Neutrophil (primary cell): ENCODE measurements at regions not wholly inside any gene's neighbourhood (a gene's known extent, or its start where the extent isn't known, plus 50 kb on each side); places are given as distances from the start of the nearest gene placed in this dataset.

Experiments
- H3K27ac ChIP-seq: fragments of 200-600 bp; sonication (generic); 2 replicates; pipeline ENCODE4 v1.5.1; 2016; ENCODE audit warnings: mild to moderate bottlenecking, moderate library complexity
- H3K27me3 ChIP-seq: fragments of 200-600 bp; sonication (generic); 2 replicates; pipeline ENCODE4 v1.6.0; 2016; ENCODE audit warnings: mild to moderate bottlenecking
- H3K36me3 ChIP-seq: fragments of 200-600 bp; sonication (generic); 2 replicates; pipeline ENCODE4 v1.5.1; 2017
- H3K4me1 ChIP-seq, 2 experiments: fragments of 200-600 bp in 1 of 2; sonication (generic) in 1 of 2; 1 replicate in 1 of 2; 2 replicates in 1 of 2; pipeline versions ENCODE4 v1.5.1 to v1.6.1; 2013 to 2016; ENCODE audit warnings: low read depth in 1 of 2, low read length in 1 of 2, mild to moderate bottlenecking in 1 of 2, moderate library complexity in 1 of 2; ENCODE audit not compliant: control insufficient read depth in 1 of 2, insufficient read depth in 1 of 2
- H3K4me3 ChIP-seq, 2 experiments: fragments of 200-600 bp in 1 of 2; sonication (generic) in 1 of 2; 1 replicate in 1 of 2; 2 replicates in 1 of 2; pipeline ENCODE4 v1.5.1; 2013 to 2016; ENCODE audit warnings: low read depth in 1 of 2, low read length in 1 of 2, mild to moderate bottlenecking in 1 of 2, moderate library complexity in 1 of 2
- H3K9me3 ChIP-seq: fragments of 200-600 bp; sonication (generic); 2 replicates; pipeline ENCODE4 v1.5.1; 2016
- TF ChIP-seq, protein P1 (sequence below): fragments of 200-600 bp; sonication (generic); IDR thresholded peaks from 2 replicates; pipeline ENCODE4 v1.5.1; 2016; ENCODE audit warnings: antibody characterized with exemption

DNA sequence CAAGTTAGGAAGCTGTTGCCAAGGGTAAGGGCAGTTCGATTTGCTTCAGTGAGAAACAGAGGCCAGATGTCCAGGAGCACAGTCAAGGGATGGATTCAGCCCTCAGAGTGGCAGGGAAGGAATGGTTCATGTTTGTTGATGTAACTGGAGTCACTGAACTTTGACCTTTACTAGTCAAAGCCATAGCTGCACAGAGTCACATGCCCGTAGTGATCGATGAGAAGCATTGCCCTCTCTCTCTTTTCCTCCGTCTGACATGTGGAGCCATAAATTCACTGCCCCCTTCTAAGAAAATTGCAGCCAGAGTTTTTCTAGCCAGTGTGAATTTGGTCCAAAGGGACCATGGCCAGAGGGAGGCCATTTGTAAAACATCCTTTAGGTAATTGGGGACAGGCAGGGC lies 124.1 kb upstream of the MTNR1B start:
- no peaks in the 10 kb centered on the region for H3K4me1 ChIP-seq
- no peaks in the 10 kb centered on the region for H3K36me3 ChIP-seq
- no peak overlapping the region for H3K4me3 ChIP-seq
- TF ChIP-seq, protein P1, sequence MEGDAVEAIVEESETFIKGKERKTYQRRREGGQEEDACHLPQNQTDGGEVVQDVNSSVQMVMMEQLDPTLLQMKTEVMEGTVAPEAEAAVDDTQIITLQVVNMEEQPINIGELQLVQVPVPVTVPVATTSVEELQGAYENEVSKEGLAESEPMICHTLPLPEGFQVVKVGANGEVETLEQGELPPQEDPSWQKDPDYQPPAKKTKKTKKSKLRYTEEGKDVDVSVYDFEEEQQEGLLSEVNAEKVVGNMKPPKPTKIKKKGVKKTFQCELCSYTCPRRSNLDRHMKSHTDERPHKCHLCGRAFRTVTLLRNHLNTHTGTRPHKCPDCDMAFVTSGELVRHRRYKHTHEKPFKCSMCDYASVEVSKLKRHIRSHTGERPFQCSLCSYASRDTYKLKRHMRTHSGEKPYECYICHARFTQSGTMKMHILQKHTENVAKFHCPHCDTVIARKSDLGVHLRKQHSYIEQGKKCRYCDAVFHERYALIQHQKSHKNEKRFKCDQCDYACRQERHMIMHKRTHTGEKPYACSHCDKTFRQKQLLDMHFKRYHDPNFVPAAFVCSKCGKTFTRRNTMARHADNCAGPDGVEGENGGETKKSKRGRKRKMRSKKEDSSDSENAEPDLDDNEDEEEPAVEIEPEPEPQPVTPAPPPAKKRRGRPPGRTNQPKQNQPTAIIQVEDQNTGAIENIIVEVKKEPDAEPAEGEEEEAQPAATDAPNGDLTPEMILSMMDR = no peak
- no peak overlapping the region for H3K27ac ChIP-seq
- no peaks in the 10 kb centered on the region for H3K27me3 ChIP-seq
- H3K9me3 ChIP-seq = no peaks in the 10 kb centered on the region

DNA sequence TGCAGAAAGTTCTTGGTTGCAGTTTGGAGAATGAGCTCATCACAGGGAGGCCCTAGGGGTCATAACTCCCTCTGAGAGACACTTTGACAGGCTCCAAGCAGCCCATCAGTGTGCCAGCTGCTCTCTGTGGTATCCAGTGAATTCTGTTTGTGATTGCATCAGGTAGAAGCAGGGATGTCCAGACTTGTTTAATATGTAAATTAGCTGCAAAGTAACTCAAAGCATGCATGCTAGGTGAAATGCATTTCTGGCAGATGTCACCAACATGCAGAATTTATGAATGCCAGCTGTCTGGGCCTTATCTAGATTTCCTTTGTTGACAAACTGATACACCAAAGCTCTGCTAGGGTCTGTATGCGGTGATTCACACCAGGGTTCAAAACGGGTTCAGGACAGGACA lies 123.6 kb upstream of the MTNR1B start:
- Histone ChIP-seq H3K4me3 (no peak overlapping the region), H3K36me3 (no peaks in the 10 kb centered on the region), H3K9me3 (no peaks in the 10 kb centered on the region), H3K27ac (no peak overlapping the region), H3K4me1 (no peaks in the 10 kb centered on the region), H3K27me3 (no peaks in the 10 kb centered on the region)
- TF ChIP-seq, protein P1 = no peak

DNA sequence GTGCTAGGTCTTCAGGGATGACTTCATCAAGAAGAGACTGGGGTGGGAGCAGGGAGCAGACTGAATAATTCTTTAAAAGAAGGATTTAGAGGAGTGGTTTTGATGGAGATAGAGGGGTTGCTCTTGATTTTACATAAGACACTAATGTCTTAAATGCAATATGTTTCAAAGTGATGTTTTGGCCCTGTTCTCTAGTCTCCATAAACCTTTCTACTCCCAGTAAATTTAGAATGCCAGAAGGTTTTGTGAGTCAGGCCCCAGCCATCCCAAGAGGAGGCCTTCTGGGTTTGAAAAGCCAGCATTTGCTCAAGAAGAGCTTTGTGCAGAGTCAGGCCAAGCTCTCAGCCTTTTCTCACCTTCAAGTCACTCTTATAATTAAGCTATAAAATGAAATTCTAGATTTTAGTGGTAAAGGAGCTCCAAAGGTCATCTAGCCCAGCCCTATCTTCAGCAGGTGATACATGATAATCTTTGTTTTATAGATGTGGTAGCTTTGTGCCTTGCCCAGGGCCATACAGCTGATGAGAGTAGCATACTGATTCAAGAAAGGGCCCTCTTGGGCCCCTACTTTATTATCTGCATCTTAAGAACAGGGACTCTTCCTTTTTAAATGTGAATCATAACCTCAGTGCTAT lies 122.8 kb upstream of the MTNR1B start:
- Histone ChIP-seq H3K36me3 (no peaks in the 10 kb centered on the region), H3K27me3 (no peaks in the 10 kb centered on the region), H3K4me1 (no peaks in the 10 kb centered on the region), H3K27ac (no peak overlapping the region), H3K4me3 (no peak overlapping the region), H3K9me3 (no peaks in the 10 kb centered on the region)
- TF ChIP-seq, protein P1 = no peak

DNA sequence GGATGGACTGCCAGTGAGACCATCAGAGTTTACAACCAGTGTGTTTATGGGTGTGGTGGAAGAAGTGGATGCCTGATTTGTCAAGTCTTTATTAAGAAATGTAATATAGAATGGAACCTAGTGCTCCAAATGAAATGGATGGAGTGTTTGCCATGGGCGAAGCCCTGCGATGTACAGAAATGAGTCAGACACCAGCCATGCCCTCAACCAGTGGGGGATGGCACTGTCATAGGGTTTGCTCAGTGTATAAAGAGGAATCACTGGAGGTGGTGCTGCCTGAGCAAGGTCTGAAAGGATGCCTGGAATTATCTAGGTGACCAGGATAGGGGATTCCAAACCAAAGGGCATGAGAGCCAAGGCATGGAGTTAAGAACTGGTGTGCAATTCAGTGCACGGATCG lies 120.9 kb upstream of the MTNR1B start:
- Histone ChIP-seq H3K27ac (no peak overlapping the region), H3K36me3 (no peaks in the 10 kb centered on the region), H3K9me3 (no peaks in the 10 kb centered on the region), H3K27me3 (no peaks in the 10 kb centered on the region), H3K4me1 (no peaks in the 10 kb centered on the region), H3K4me3 (no peak overlapping the region)
- TF ChIP-seq, protein P1 = no peak

DNA sequence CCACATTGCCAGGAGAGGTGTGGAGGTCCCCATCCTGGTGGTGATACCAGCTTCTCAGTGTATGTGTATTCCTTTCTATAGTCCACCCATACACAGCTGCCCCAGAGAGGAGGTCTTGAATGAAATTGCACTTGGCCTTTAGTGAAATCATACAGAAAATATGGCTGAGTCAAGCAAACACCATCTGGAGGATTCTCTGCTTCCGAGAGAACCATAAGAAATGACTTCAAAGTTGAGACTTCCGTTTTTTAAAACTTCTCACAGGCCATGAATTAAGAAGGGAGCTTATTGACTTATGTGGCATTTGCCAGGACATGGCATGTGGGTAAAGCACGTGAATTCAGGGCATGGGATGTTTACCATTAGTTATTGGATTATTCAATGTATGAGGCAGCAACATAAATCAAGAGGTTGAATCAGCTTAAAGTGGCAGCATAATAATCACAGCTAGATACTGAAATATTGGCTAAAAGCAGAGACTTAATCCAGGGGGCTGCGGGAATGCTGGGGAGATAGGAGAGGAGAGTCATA lies 119.1 kb upstream of the MTNR1B start:
- Histone ChIP-seq H3K4me1 (no peaks in the 10 kb centered on the region), H3K27me3 (no peaks in the 10 kb centered on the region), H3K36me3 (no peaks in the 10 kb centered on the region), H3K4me3 (no peak overlapping the region), H3K27ac (no peak overlapping the region), H3K9me3 (no peaks in the 10 kb centered on the region)
- TF ChIP-seq, protein P1 = no peak
